HL-60 (cell line): ENCODE measurements at regions not wholly inside any gene's neighbourhood (a gene's known extent, or its start where the extent isn't known, plus 50 kb on each side); places are given as distances from the start of the nearest gene placed in this dataset.

ENCODE experiments used
- CTCF ChIP-seq: IDR thresholded peaks from one replicate; pipeline ENCODE4 v1.5.1; 2011; ENCODE audit warnings: low read length, control low read depth, inconsistent platforms; ENCODE audit not compliant: insufficient read depth
- POLR2AphosphoS5 ChIP-seq: IDR thresholded peaks from 2 replicates; pipeline ENCODE4 v1.6.1; 2012; ENCODE audit warnings: low read depth
- REST ChIP-seq: IDR thresholded peaks from 2 replicates; pipeline ENCODE4 v1.6.1; 2012; ENCODE audit warnings: low read depth; ENCODE audit not compliant: insufficient replicate concordance
- SPI1 ChIP-seq: IDR thresholded peaks from 2 replicates; pipeline ENCODE4 v1.6.1; 2012; ENCODE audit warnings: low read depth, mild to moderate bottlenecking, borderline replicate concordance

- no peak for TF ChIP-seq CTCF
- TF ChIP-seq POLR2AphosphoS5, result no peak
- TF ChIP-seq SPI1, result no peak
- TF ChIP-seq REST, result no peak
Observed at GRCh38 chr6:170094686-170095272, 196.1 kb downstream of the DLL1 start.
